GM21526 (cell line): ENCODE measurements at regions not wholly inside any gene's neighbourhood (a gene's known extent, or its start where the extent isn't known, plus 50 kb on each side); places are given as distances from the start of the nearest gene placed in this dataset.
"Not testable (repeated sequence)": the region's sequence is repeated elsewhere in the genome, so short reads cannot be mapped to it uniquely, and the experiment has no call there.

Experiments used
- ATAC-seq: cut with Tn5 transposase; IDR thresholded peaks from one replicate; pipeline ENCODE4 v1.9.1; 2021; ENCODE audit warnings: moderate library complexity; ENCODE audit not compliant: unreplicated experiment, low FRiP score

DNA sequence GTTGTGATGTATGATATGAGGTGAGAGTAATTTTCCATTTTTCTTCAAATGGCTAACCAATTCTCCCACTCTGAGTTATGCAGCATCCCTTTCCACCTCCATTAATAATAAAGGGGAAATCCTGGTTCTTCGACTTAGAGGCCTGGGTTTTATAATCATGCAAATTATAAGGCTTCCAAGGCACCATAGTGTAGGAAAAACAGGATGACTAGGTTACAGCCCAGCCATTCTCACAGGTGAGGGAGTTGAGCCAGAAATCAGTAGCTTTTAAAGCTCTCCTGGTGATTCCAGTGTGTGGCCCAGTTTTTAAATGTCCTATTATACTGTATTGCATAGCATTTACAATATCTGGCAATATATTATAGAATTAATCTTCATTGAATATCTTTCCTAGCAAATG lies 203.1 kb downstream of the ARHGEF9 start:
- ATAC-seq: no peak

DNA sequence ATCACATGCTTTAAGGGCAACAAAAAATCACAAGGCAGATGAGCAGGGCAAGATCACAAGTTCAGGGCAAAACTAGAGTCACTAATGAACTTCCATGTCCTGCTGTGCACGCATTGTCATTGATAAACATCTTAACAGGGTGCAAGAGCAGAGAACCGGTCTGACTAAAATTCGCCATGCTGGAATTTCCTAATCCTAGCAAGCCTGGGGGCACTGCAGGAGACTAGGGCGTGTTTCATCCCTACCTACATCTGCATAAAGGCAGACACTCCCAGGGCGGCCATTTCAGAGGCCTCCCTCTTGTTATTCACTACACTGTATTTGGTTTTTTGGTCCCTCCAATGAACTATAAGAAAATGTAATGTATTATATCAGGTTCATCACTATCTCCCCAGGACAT lies 203.6 kb downstream of the ARHGEF9 start:
- ATAC-seq: no peak

- no peak for ATAC-seq
These were observed 208.5 kb downstream of the ARHGEF9 start for GRCh38 chrX:63576533-63576932.

DNA sequence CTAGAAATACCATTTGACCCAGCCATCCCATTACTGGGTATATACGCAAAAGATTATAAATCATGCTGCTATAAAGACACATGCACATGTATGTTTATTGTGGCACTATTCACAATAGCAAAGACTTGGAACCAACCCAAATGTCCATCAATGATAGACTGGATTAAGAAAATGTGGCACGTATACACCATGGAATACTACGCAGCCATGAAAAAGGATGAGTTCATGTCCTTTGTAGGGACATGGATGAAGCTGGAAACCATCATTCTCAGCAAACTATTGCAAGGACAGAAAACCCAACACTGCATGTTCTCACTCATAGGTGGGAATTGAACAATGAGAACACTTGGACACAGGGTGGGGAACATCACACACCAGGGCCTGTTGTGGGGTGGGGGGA lies 209.3 kb downstream of the ARHGEF9 start:
- not testable (repeated sequence) for ATAC-seq

GRCh38 chrX:63566856-63567255 lies 215.7 kb upstream of the SPIN4 start:
- no peak for ATAC-seq

- ATAC-seq: no peak
These were observed 210.3 kb upstream of the SPIN4 start for GRCh38 chrX:63561425-63561824.

- ATAC-seq: peak; percentile 93
These were observed 209.6 kb upstream of the SPIN4 start for GRCh38 chrX:63560601-63561218.

- ATAC-seq: no peak
These were observed 200.7 kb upstream of the SPIN4 start for GRCh38 chrX:63551856-63552255.

- no peak for ATAC-seq
These were observed 179.5 kb upstream of the SPIN4 start for GRCh38 chrX:63530654-63531053.

DNA sequence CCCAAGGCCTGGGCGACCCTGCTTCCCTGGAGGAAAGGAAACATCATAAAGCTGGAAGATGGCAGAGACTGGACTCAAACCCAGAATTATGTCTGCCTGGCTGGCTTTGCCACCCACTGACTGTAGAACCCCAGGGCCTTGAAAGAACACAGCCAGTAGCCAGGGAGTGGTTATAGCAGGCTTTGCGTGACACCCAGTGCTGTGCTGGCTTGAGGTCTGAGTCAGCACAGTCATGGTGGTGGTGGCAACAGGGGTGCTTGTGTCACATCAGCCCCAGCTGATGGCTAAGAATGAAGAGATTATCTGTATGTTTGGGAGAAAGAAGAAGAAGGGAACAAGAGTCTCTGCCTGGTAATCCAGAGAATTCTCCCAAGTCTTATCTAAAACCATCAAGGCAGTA lies 178.8 kb upstream of the SPIN4 start:
- no peak for ATAC-seq

GRCh38 chrX:63526863-63527262 lies 175.7 kb upstream of the SPIN4 start:
- ATAC-seq: no peak

DNA sequence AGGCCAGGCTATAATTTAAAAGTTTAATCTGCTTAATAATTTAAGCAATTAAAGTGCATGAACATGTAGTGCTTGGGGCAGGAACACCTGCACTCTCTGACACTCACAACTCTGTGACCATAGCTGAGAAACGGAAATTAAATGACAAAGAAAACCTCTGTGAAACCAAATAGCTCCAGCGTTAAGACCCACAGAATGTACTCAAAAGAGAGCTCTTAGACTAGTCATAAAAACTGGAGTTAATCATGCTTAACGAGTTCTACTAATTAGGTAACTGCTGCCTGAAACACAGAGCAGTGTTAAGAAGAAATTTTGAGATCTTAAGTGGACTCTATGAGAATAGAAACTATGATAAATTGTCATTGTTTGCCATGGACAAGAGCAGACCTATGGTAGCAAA lies 174.4 kb upstream of the SPIN4 start:
- peak; percentile 84 for ATAC-seq

DNA sequence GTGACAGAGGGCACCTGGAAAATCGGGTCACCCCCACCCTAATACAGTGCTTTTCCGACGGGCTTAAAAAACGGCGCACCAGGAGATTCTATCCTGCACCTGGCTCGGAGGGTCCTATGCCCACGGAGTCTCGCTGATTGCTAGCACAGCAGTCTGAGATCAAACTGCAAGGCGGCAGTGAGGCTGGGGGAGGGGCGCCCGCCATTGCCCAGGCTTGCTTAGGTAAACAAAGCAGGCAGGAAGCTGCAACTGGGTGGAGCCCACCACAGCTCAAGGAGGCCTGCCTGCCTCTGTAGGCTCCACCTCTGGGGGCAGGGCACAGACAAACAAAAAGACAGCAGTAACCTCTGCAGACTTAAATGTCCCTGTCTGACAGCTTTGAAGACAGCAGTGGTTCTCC lies 168.2 kb upstream of the SPIN4 start:
- ATAC-seq: not testable (repeated sequence)

DNA sequence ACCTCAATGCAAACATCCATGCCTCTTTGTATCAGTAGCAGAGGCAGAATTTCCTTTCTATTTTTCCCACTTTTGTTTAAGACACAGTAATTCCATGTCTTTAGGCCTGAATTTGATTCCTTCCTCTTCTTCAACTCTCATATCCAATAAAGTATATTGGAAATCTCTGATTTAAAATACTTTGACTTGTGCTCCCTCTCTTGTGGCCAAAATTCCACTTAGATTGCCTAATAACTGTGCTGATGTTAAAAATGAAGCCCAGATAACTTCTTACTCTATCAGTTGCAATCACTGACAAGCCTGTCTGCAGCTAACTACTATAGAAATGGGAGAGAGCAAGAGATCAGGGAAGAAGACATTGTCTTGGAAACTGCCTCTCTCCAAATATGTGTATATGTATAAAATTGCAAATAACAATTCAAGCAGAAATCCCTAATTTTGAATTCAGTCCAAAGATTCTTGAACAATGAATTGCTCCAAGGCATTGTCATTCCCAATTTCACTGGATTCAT lies 163.5 kb upstream of the SPIN4 start:
- no peak for ATAC-seq

DNA sequence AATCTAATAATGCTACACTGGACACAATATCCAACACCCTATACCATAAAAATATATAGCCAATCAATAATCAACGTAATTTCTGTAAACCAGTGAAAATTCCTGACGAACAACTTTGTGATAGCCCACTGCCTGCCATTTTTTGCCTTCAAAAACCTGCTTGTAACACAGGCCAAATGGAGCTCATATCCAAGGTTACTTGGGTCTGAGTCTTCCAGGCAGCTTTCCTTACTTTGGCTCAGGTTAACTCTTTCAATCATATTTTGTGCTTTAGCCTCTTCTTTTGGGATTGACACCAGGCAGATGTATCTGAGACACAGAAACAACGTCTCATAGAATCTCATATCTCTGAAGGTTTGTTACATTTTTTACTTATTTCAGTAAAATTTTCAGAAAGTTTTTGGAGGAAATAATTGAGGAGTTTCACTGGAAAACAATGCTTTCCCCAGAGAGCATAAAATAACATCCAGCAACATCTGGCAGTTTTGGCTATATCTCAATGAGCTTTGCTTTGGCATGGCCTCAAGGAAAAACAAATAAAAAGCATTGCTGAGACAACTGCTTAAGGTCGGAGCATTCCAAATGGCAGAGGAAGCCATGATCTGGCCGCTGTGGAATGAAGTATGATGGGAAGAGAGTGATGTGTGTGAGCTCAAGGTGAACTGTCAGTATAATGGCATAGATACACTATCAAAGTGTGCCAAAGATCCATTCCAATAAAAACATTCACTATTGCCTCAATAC lies 162.9 kb upstream of the SPIN4 start:
- ATAC-seq: no peak

DNA sequence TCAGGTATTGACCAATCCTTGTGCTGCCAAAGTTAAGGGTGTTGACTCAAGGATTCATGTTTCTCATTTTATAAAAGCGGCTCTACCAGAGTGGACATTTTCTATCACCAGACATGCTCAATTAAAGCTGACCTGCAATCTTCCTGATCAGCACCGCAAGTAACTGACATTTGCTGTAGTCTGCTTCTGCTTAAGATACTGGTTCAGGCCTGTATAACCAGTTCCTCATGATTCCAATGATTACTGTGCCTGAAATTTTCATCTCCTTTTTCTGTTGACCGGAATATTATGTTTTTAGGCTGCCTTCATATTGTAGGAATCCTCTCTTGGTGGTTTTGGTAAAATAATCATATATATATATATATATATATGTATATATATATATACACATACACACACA lies 160.2 kb upstream of the SPIN4 start:
- no peak for ATAC-seq

DNA sequence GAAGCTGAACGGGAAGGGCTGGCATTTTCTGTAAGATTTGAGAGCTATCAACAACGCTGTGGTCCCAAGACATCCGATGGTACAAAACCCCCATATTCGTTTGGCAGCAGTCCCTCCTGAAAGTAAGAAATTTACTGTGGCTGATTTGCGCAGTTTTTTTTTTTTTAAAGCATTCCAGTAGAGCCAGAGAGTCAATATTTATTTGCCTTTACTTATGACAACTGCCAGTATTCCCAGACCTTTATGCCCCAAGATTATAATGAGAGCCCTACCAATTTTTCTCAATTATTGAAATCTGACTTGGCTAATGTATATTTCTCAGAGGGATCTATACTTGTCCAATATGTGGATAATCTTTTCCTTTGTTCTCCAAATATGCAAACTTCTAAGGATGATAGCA lies 157.5 kb upstream of the SPIN4 start:
- no peak for ATAC-seq

DNA sequence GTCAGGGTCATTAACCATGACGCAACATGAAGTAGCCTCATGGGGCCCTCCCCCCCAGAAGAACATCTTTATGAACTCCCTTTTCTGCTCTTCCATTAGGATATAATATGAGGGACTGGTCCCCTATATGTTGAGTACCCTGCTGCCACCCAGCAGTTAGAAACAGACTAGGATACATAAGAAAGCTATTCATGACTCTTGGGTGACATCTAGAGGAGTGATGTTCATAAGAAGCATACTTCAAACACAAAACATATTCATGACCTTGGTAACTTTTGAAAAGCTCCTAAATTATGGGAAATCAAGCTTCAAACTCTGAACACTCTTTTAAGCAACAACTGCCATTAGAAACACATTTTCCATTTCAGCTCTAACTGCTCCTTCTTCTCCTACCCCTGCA lies 155.2 kb upstream of the SPIN4 start:
- no peak for ATAC-seq

GRCh38 chrX:63503541-63503940 lies 152.4 kb upstream of the SPIN4 start:
- ATAC-seq: no peak

DNA sequence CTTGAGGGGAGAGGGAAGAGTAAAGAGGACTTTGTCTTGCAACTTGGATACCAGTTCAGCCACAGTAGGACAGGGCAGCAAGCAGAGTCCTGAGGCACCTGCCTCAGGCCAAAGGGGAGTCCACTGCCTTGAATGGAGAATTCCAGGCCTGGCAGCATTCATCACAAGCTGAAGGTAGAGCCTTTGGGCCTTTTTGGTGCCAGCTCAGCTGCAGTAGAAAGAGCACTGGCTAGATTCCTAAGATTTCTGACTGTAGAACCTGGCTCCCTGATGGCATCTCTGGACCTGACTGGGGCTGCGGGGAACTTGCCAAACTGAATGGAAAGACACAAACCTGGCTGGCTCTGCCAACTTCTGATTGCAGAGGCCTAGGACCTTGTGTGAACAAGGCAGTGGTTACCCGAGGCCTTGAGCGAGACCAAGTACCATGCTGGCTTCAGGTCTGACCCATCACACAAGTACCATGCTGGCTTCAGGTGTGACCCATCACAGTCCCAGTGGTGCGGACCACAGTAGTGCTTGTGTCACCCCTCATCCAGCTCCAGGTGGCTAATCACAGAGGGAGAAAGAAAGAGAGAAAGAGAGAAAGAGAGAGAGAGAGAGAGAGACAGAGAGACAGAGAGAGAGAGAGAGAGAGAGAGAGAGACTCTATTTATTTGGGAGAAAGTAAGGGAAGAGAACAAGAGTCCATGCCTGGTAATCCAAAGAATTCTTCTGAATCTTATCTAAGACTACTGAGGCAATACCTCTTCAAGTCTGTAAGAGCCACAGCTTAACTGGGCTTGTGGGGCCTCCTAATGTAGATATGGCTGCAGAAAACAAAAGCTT lies 137.6 kb upstream of the SPIN4 start:
- no peak for ATAC-seq

- ATAC-seq: no peak
These were observed 124.1 kb upstream of the SPIN4 start for GRCh38 chrX:63475200-63475599.
